K562 (cell line): ENCODE measurements at regions not wholly inside any gene's neighbourhood (a gene's known extent, or its start where the extent isn't known, plus 50 kb on each side); places are given as distances from the start of the nearest gene placed in this dataset.

Source experiments
- ATAC-seq: fragments of 200-7000 bp; cut with Tn5 transposase; 3 replicates; pipeline ENCODE4 v1.9.1; 2020; ENCODE audit warnings: moderate library complexity
- BruUV-seq: library from RNA; stranded (reverse); fragments of 400-500 nt; replicated peaks from 2 replicates; lab custom pipeline; 2021; lab: Mats Ljungman, UMichigan
- CTCF ChIA-PET: fragments of 300-600 bp; formaldehyde crosslinking; extraction: SDS; loops from one replicate; lab custom pipeline; 2021; ENCODE audit warnings: low intra/inter-chr PET ratio; lab: Yijun Ruan, JAX
- POLR2A ChIA-PET: fragments of 300-600, 350-650 bp; sonication (Branson Sonifier 250); formaldehyde crosslinking; extraction: SDS; loops from one replicate; lab custom pipeline; 2021; ENCODE audit warnings: antibody characterized with exemption, inconsistent platforms; lab: Yijun Ruan, JAX
- DNase-seq, 4 experiments: peaks; one replicate each; pipeline versions ENCODE4 v3.0.0 to v3.0.0-alpha.2; 2011 to 2018; ENCODE audit warnings: low spot score in 3 of 4, mixed read lengths in 3 of 4; ENCODE audit errors: extremely low read depth in 1 of 4
- FAIRE-seq: peaks from 2 replicates; lab custom pipeline; 2011; peaks lifted over from hg19 to GRCh38; lab: Jason Lieb, UNC
- H2AFZ ChIP-seq: 2 replicates; pipeline ENCODE4 v1.6.0; 2011; ENCODE audit warnings: low read depth, low read length, control low read depth, inconsistent platforms
- H3K27ac ChIP-seq: fragments of 200-600 bp; 3 replicates; pipeline ENCODE4 v1.8.0; 2011; ENCODE audit warnings: low read depth, mild to moderate bottlenecking, control low read depth, inconsistent platforms, low read length, moderate library complexity, mixed read lengths; ENCODE audit errors: extremely low read depth
- H3K27me3 ChIP-seq, 2 experiments: fragments of 300-600 bp in 1 of 2; 2 replicates in 1 of 2; 3 replicates in 1 of 2; pipeline versions ENCODE4 v1.6.0 to v1.8.0; 2011; ENCODE audit warnings: inconsistent platforms in 2 of 2, low read length in 2 of 2, mild to moderate bottlenecking in 1 of 2, mixed read lengths in 1 of 2, moderate library complexity in 1 of 2; ENCODE audit not compliant: control insufficient read depth in 2 of 2, insufficient read depth in 2 of 2
- H3K36me3 ChIP-seq: fragments of 300-600 bp; 3 replicates; pipeline ENCODE4 v1.8.0; 2011; ENCODE audit warnings: mild to moderate bottlenecking, low read length, inconsistent platforms; ENCODE audit not compliant: control insufficient read depth, insufficient read depth
- H3K4me1 ChIP-seq, 2 experiments: fragments of 200-600 bp in 1 of 2; replicated peaks in 1 of 2; 2 replicates in 1 of 2; 3 replicates in 1 of 2; pipeline versions ENCODE4 v1.5.1 to v1.8.0; 2011; ENCODE audit warnings: inconsistent platforms in 2 of 2, low read length in 2 of 2, mild to moderate bottlenecking in 1 of 2, mixed read lengths in 1 of 2, moderate library complexity in 1 of 2; ENCODE audit not compliant: control insufficient read depth in 2 of 2, insufficient read depth in 2 of 2
- H3K4me2 ChIP-seq: 2 replicates; pipeline ENCODE4 v1.6.1; 2011; ENCODE audit warnings: low read length, control low read depth, inconsistent platforms, mixed read lengths; ENCODE audit not compliant: insufficient read depth
- H3K4me3 ChIP-seq: fragments of 200-600 bp; sonication (generic), shearing (Covaris generic); 2 replicates; pipeline ENCODE4 v1.5.1; 2016; ENCODE audit warnings: control low read depth, inconsistent platforms
- H3K79me2 ChIP-seq: fragments of 200-600 bp; 3 replicates; pipeline ENCODE4 v1.8.0; 2011; ENCODE audit warnings: low read length, inconsistent platforms; ENCODE audit not compliant: control insufficient read depth, insufficient read depth
- H3K9ac ChIP-seq, 2 experiments: 2 replicates each; pipeline versions ENCODE4 v1.6.0 to v1.6.1; 2011; ENCODE audit warnings: low read depth in 2 of 2, low read length in 2 of 2, control low read depth in 1 of 2, inconsistent platforms in 1 of 2, mild to moderate bottlenecking in 1 of 2, mixed read lengths in 1 of 2; ENCODE audit not compliant: insufficient read depth in 1 of 2
- H3K9me1 ChIP-seq: one replicate; pipeline ENCODE4 v1.6.0; 2011; ENCODE audit warnings: inconsistent platforms, mild to moderate bottlenecking, low read length, moderate library complexity; ENCODE audit not compliant: control insufficient read depth, insufficient read depth
- H3K9me3 ChIP-seq: replicated peaks from 2 replicates; pipeline ENCODE4 v1.5.1; 2011; ENCODE audit warnings: low read depth, low read length, inconsistent platforms; ENCODE audit not compliant: control insufficient read depth, insufficient read depth
- H4K20me1 ChIP-seq: replicated peaks from 2 replicates; pipeline ENCODE4 v1.6.1; 2011; ENCODE audit warnings: low read length, inconsistent platforms, mixed read lengths; ENCODE audit not compliant: control insufficient read depth, insufficient read depth
- ATF3 ChIP-seq, 2 experiments: fragments of 450-650 bp in 1 of 2; sonication (generic) in 1 of 2; formaldehyde crosslinking in 1 of 2; IDR thresholded peaks in 1 of 2; conservative IDR thresholded peaks in 1 of 2; 2 replicates each; pipeline versions ENCODE4 v1.6.1 to v1.8.1; 2016 to 2023; ENCODE audit warnings: mild to moderate bottlenecking in 2 of 2, moderate library complexity in 2 of 2, inconsistent platforms in 1 of 2, missing genetic modification reagents in 1 of 2
- JUND ChIP-seq, 2 experiments: IDR thresholded peaks; 2 replicates in 1 of 2; 3 replicates in 1 of 2; pipeline ENCODE4 v1.6.1; 2011; ENCODE audit warnings: borderline replicate concordance in 2 of 2, low read depth in 2 of 2, low read length in 2 of 2, improper control_type of control experiment in 1 of 2, missing biosample characterization in 1 of 2, missing genetic modification characterization in 1 of 2, missing genetic modification reagents in 1 of 2
- POLR3A ChIP-seq: IDR thresholded peaks from 2 replicates; pipeline ENCODE4 v1.6.1; 2011; ENCODE audit warnings: borderline replicate concordance, mild to moderate bottlenecking, moderate library complexity; ENCODE audit not compliant: insufficient read length, insufficient read depth; ENCODE audit errors: extremely low read depth
- PYGO2 ChIP-seq: fragments of 450-650 bp; IDR thresholded peaks from 2 replicates; pipeline ENCODE4 v1.6.1; 2016; ENCODE audit warnings: mild to moderate bottlenecking, missing genetic modification characterization, moderate library complexity, missing compliant biosample characterization
- RBM22 ChIP-seq: fragments of 200-400 bp; formaldehyde crosslinking; IDR thresholded peaks from 2 replicates; pipeline ENCODE4 v1.6.1; 2018; ENCODE audit warnings: low read length, low read depth; ENCODE audit not compliant: poor library complexity, severe bottlenecking
- ZKSCAN1 ChIP-seq: fragments of 150-350 bp; IDR thresholded peaks from 2 replicates; pipeline ENCODE4 v1.6.1; 2016; ENCODE audit warnings: low read depth, low read length
- WGBS: fragments of 100-300 bp; shearing (Covaris generic); methylation state at CpG from one replicate; pipeline ENCODE4 v1.1.6; 2016; ENCODE audit warnings: low coverage, mixed read lengths; ENCODE audit not compliant: insufficient coverage; ENCODE audit errors: missing lambda C conversion rate; 5-methylcytosine and 5-hydroxymethylcytosine counted together
- in situ Hi-C: fragments of 300-500 bp; cut with MboI; formaldehyde crosslinking; loops from 4 replicates; pipeline ENCODE4 v1.15.0; 2018; ENCODE audit warnings: inconsistent platforms, mixed read lengths
- intact Hi-C: fragments of 100-400 bp; cut with micrococcal nuclease; formaldehyde crosslinking; loops from 2 replicates; pipeline ENCODE4 v1.14.2; 2022
- TF ChIP-seq, protein P1 (sequence below): fragments of 250-450 bp; sonication (Bioruptor Pico); IDR thresholded peaks from 2 replicates; pipeline ENCODE4 v1.8.0; 2022; ENCODE audit warnings: moderate library complexity, mild to moderate bottlenecking, inconsistent platforms
- TF ChIP-seq, protein P2 (sequence below): fragments of 250-450 bp; sonication (Bioruptor Pico); IDR thresholded peaks from 2 replicates; pipeline ENCODE4 v1.4.0; 2020
- TF ChIP-seq, protein P3 (sequence below): fragments of 250-450 bp; sonication (Bioruptor Pico); IDR thresholded peaks from 2 replicates; pipeline ENCODE4 v1.8.0; 2022; ENCODE audit warnings: moderate library complexity, mild to moderate bottlenecking, inconsistent platforms

DNA sequence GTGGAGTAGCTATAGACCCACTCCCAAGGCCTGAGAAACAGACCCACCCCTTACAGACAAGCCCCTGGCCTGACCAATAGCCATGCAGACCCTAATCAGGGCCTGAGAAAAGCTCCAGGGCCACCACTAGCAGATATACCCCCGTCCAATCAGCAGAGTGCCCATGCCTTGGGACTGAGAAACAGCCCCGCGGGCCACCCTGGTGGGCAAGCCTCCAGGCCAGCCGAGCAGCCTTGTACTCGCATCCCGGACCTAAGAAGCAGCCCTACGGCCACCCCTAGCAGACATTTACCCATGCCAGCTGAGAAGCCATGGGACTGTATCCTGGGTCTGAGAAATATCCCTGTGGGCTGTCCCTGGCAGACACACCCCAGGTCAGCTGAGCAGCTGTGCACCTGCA, 436.5 kb downstream of the SMARCA1 start:
- intact Hi-C loops (no loop called here), in situ Hi-C loops (no loop called here)
- no peaks in the 10 kb centered on the region for H3K4me1 ChIP-seq
- no peaks in the 10 kb centered on the region for H4K20me1 ChIP-seq
- CTCF ChIA-PET, result no interaction called here
- DNase-seq, result no peak
- no peaks in the 10 kb centered on the region for H3K9me3 ChIP-seq
- 0% methylated on average over 2 of the region's 7 CpGs for WGBS
- H3K79me2 ChIP-seq, result no peaks in the 10 kb centered on the region
- no peak overlapping the region for H3K27ac ChIP-seq
- no peak overlapping the region for H3K4me3 ChIP-seq
- no peak for FAIRE-seq
- BruUV-seq, result no TSS peak
- H3K36me3 ChIP-seq, result no peaks in the 10 kb centered on the region
- H3K27me3 ChIP-seq, result no peaks in the 10 kb centered on the region
- no peaks in the 10 kb centered on the region for H3K9me1 ChIP-seq
- no peak overlapping the region for H2AFZ ChIP-seq
- H3K4me2 ChIP-seq, result no peak overlapping the region
- no peak overlapping the region for H3K9ac ChIP-seq
- ATAC-seq, result no peak
- POLR2A ChIA-PET, result no interaction called here
- TF ChIP-seq JUND (IDR thresholded peaks at IDR 0.05; ENCODE audit: borderline replicate concordance, low read depth, low read length) (no peak), JUND (tag; IDR thresholded peaks at IDR 0.05; ENCODE audit: borderline replicate concordance, low read depth, low read length) (no peak), POLR3A (no peak), PYGO2 (tag) (no peak), RBM22 (no peak), ATF3 (IDR thresholded peaks at IDR 0.05) (no peak), ATF3 (CRISPR knock-in tag; conservative IDR thresholded peaks at IDR 0.05) (no peak), ZKSCAN1 (no peak)
- TF ChIP-seq, protein P1, sequence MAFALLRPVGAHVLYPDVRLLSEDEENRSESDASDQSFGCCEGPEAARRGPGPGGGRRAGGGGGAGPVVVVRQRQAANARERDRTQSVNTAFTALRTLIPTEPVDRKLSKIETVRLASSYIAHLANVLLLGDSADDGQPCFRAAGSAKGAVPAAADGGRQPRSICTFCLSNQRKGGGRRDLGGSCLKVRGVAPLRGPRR (CRISPR knock-in tag), result no peak
- TF ChIP-seq, protein P2, sequence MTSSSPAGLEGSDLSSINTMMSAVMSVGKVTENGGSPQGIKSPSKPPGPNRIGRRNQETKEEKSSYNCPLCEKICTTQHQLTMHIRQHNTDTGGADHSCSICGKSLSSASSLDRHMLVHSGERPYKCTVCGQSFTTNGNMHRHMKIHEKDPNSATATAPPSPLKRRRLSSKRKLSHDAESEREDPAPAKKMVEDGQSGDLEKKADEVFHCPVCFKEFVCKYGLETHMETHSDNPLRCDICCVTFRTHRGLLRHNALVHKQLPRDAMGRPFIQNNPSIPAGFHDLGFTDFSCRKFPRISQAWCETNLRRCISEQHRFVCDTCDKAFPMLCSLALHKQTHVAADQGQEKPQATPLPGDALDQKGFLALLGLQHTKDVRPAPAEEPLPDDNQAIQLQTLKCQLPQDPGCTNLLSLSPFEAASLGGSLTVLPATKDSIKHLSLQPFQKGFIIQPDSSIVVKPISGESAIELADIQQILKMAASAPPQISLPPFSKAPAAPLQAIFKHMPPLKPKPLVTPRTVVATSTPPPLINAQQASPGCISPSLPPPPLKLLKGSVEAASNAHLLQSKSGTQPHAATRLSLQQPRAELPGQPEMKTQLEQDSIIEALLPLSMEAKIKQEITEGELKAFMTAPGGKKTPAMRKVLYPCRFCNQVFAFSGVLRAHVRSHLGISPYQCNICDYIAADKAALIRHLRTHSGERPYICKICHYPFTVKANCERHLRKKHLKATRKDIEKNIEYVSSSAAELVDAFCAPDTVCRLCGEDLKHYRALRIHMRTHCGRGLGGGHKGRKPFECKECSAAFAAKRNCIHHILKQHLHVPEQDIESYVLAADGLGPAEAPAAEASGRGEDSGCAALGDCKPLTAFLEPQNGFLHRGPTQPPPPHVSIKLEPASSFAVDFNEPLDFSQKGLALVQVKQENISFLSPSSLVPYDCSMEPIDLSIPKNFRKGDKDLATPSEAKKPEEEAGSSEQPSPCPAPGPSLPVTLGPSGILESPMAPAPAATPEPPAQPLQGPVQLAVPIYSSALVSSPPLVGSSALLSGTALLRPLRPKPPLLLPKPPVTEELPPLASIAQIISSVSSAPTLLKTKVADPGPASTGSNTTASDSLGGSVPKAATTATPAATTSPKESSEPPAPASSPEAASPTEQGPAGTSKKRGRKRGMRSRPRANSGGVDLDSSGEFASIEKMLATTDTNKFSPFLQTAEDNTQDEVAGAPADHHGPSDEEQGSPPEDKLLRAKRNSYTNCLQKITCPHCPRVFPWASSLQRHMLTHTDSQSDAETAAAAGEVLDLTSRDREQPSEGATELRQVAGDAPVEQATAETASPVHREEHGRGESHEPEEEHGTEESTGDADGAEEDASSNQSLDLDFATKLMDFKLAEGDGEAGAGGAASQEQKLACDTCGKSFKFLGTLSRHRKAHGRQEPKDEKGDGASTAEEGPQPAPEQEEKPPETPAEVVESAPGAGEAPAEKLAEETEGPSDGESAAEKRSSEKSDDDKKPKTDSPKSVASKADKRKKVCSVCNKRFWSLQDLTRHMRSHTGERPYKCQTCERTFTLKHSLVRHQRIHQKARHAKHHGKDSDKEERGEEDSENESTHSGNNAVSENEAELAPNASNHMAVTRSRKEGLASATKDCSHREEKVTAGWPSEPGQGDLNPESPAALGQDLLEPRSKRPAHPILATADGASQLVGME (CRISPR knock-in tag), result no peak
- TF ChIP-seq, protein P3, sequence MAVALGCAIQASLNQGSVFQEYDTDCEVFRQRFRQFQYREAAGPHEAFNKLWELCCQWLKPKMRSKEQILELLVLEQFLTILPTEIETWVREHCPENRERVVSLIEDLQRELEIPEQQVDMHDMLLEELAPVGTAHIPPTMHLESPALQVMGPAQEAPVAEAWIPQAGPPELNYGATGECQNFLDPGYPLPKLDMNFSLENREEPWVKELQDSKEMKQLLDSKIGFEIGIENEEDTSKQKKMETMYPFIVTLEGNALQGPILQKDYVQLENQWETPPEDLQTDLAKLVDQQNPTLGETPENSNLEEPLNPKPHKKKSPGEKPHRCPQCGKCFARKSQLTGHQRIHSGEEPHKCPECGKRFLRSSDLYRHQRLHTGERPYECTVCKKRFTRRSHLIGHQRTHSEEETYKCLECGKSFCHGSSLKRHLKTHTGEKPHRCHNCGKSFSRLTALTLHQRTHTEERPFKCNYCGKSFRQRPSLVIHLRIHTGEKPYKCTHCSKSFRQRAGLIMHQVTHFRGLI (CRISPR knock-in tag), result no peak
